ENCODE measurements at regions not wholly inside any gene's neighbourhood (a gene's known extent, or its start where the extent isn't known, plus 50 kb on each side); places are given as distances from the start of the nearest gene placed in this dataset.

DNA sequence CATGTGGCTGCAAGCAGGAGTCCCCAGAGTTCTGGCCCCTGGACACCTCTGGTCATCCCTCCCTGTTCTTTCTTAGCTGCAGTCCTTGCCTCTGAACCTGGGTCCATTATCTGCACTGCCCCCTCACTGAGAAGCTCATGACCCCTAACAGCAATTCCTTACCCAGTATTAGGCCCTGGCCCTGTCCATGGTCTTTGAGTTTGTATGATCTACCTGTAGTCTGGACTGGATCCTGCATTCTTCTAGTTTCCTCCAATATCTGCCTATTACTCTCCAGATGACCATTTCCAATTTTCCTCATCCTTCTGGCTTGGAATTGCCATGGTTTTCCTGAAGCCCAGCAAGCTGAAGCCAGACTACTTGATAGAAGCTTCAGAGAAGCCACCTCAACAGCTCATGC lies 302.4 kb upstream of the HS6ST1 start:
- Histone ChIP-seq H3K36me3 (ENCODE audit: control insufficient read depth in 2 of 2, extremely low read depth in 1 of 2, insufficient read depth in 2 of 2, low read length in 2 of 2) (no peaks in the 10 kb centered on the region), H3K4me1 (ENCODE audit: control insufficient read depth, extremely low read depth, insufficient read depth, low read length) (no peaks in the 10 kb centered on the region), H4K20me1 (ENCODE audit: control insufficient read depth, extremely low read depth, insufficient read depth, low read length) (no peaks in the 10 kb centered on the region), H3K27me3 (ENCODE audit: control insufficient read depth, extremely low read depth, insufficient read depth, low read length) (no peaks in the 10 kb centered on the region), H3K4me3 (ENCODE audit: control insufficient read depth in 2 of 3, extremely low read depth in 1 of 3, insufficient read depth in 2 of 3, low read depth in 1 of 3, low read length in 3 of 3) (no peak overlapping the region), H3K9ac (ENCODE audit: control insufficient read depth, extremely low read depth, insufficient read depth, low read length) (no peak overlapping the region), H3K9me1 (ENCODE audit: control insufficient read depth, extremely low read depth, insufficient read depth, low read length) (no peaks in the 10 kb centered on the region), H2AFZ (ENCODE audit: control insufficient read depth, low read length) (no peak overlapping the region), H3K79me2 (ENCODE audit: control insufficient read depth, insufficient read depth, low read length) (no peaks in the 10 kb centered on the region), H3K9me3 (ENCODE audit: control insufficient read depth, low read depth, low read length) (no peaks in the 10 kb centered on the region), H3K4me2 (ENCODE audit: control insufficient read depth, extremely low read depth, insufficient read depth, low read depth, low read length) (no peak overlapping the region), H3K27ac (ENCODE audit: control insufficient read depth, insufficient read depth, low read length) (no peak overlapping the region)
- DNase-seq (ENCODE audit: low read depth, low spot score), result no peak
- dilution Hi-C loops (cut with MboI; ENCODE audit: extremely low pct_ligation_motif_present, low sequenced_read_pairs), result no loop called here
- TF ChIP-seq EZH2 (IDR thresholded peaks at IDR 0.05; ENCODE audit: low read length) (no peak), CTCF (optimal IDR thresholded peaks at IDR 0.05 in 1 of 3, IDR thresholded peaks at IDR 0.05 in 1 of 3, conservative IDR thresholded peaks at IDR 0.05 in 1 of 3; ENCODE audit: extremely low read depth in 1 of 3, insufficient read depth in 2 of 3, low read length in 3 of 3) (no peak)
- FAIRE-seq, result no peak

GRCh38 chr2:128622371-128622770 lies 303.7 kb upstream of the HS6ST1 start:
- no peak overlapping the region for H3K9ac ChIP-seq (ENCODE audit: control insufficient read depth, extremely low read depth, insufficient read depth, low read length)

More at GRCh38 chr2:128622371-128622770, 303.7 kb upstream of the HS6ST1 start:
- FAIRE-seq (no peak), DNase-seq (ENCODE audit: low read depth, low spot score) (no peak)
- dilution Hi-C loops (cut with MboI; ENCODE audit: extremely low pct_ligation_motif_present, low sequenced_read_pairs), result no loop called here
- no peaks in the 10 kb centered on the region for H3K27me3 ChIP-seq (ENCODE audit: control insufficient read depth, extremely low read depth, insufficient read depth, low read length)
- no peaks in the 10 kb centered on the region for H3K4me1 ChIP-seq (ENCODE audit: control insufficient read depth, extremely low read depth, insufficient read depth, low read length)
- H2AFZ ChIP-seq (ENCODE audit: control insufficient read depth, low read length), result no peak overlapping the region
- no peak overlapping the region for H3K4me3 ChIP-seq (ENCODE audit: control insufficient read depth in 2 of 3, extremely low read depth in 1 of 3, insufficient read depth in 2 of 3, low read depth in 1 of 3, low read length in 3 of 3)
- no peaks in the 10 kb centered on the region for H4K20me1 ChIP-seq (ENCODE audit: control insufficient read depth, extremely low read depth, insufficient read depth, low read length)
- no peak for TF ChIP-seq CTCF (optimal IDR thresholded peaks at IDR 0.05 in 1 of 3, IDR thresholded peaks at IDR 0.05 in 1 of 3, conservative IDR thresholded peaks at IDR 0.05 in 1 of 3; ENCODE audit: extremely low read depth in 1 of 3, insufficient read depth in 2 of 3, low read length in 3 of 3)
- TF ChIP-seq EZH2 (IDR thresholded peaks at IDR 0.05; ENCODE audit: low read length), result no peak
- no peaks in the 10 kb centered on the region for H3K9me3 ChIP-seq (ENCODE audit: control insufficient read depth, low read depth, low read length)
- H3K4me2 ChIP-seq (ENCODE audit: control insufficient read depth, extremely low read depth, insufficient read depth, low read depth, low read length), result no peak overlapping the region
- H3K79me2 ChIP-seq (ENCODE audit: control insufficient read depth, insufficient read depth, low read length), result no peaks in the 10 kb centered on the region
- H3K27ac ChIP-seq (ENCODE audit: control insufficient read depth, insufficient read depth, low read length), result no peak overlapping the region
- H3K9me1 ChIP-seq (ENCODE audit: control insufficient read depth, extremely low read depth, insufficient read depth, low read length), result no peaks in the 10 kb centered on the region
- H3K36me3 ChIP-seq (ENCODE audit: control insufficient read depth in 2 of 2, extremely low read depth in 1 of 2, insufficient read depth in 2 of 2, low read length in 2 of 2), result no peaks in the 10 kb centered on the region
